Ovary (tissue), 7 donors: ENCODE measurements at regions not wholly inside any gene's neighbourhood (a gene's known extent, or its start where the extent isn't known, plus 50 kb on each side); places are given as distances from the start of the nearest gene placed in this dataset.

Experiments
- DNase-seq, 5 donors: peaks; one replicate each; pipeline ENCODE4 v3.0.0-alpha.2; 2019 to 2020
- H3K27ac ChIP-seq, 2 donors: fragments of 200-600 bp; one replicate each; pipeline versions ENCODE4 v1.5.1 to v1.8.0; 2019 to 2022
- H3K27me3 ChIP-seq: fragments of 200-600 bp; one replicate; pipeline ENCODE4 v1.8.0; 2022
- H3K36me3 ChIP-seq: fragments of 200-600 bp; sonication (generic); one replicate; pipeline ENCODE4 v1.5.1; 2019
- H3K4me1 ChIP-seq: one replicate; pipeline ENCODE4 v1.8.1; 2013; ENCODE audit warnings: mild to moderate bottlenecking, moderate library complexity; ENCODE audit not compliant: insufficient read depth
- H3K4me3 ChIP-seq: fragments of 200-600 bp; sonication (generic); one replicate; pipeline ENCODE4 v1.5.1; 2017
- H3K9me3 ChIP-seq, 2 donors: fragments of 200-600 bp in 1 of 2; sonication (generic) in 1 of 2; one replicate each; pipeline versions ENCODE4 v1.5.1 to v1.8.1; 2013 to 2019; ENCODE audit warnings: mild to moderate bottlenecking in 1 of 2, moderate library complexity in 1 of 2
- CTCF ChIP-seq, 3 donors: fragments of 450-650 bp in 2 of 3; fragments of 200-600 bp in 1 of 3; IDR thresholded peaks; one replicate each; pipeline versions ENCODE4 v1.5.1 to v1.8.0; 2016 to 2022; ENCODE audit warnings: antibody characterized with exemption in 3 of 3, mild to moderate bottlenecking in 1 of 3
- EP300 ChIP-seq: sonication (generic); formaldehyde crosslinking; IDR thresholded peaks from one replicate; pipeline ENCODE4 v1.6.1; 2017; ENCODE audit warnings: antibody characterized with exemption
- POLR2A ChIP-seq: fragments of 450-650 bp; IDR thresholded peaks from one replicate; pipeline ENCODE4 v1.6.1; 2017; ENCODE audit warnings: antibody characterized with exemption, mild to moderate bottlenecking, moderate library complexity
- WGBS, 3 donors: extraction: QIAGEN DNeasy Blood & Tissue Kit in 1 of 3; methylation state at CpG; one replicate each; pipeline versions ENCODE4 v1.1.5 to v1.1.7; 2013 to 2017; 5-methylcytosine and 5-hydroxymethylcytosine counted together
- intact Hi-C, 4 donors: fragments of 100-400 bp; cut with DNase I; formaldehyde crosslinking; loops; one replicate each; pipeline versions ENCODE4 v1.11.0 to v1.15.1; 2022 to 2023
- donor health status: DM: no; HTN: no; CAD: no; lungs with moderate emphysema.
- donor health status: DM: no; HTN: no; CAD: no.
- donor health status: Bipolar disorder and iron deficiency.
- donor health status: DM: no; HTN: no; CAD: no.
- donor health status: DM: yes; HTN: yes; CAD: no.

GRCh38 chr12:127277882-127278281, 989.1 kb upstream of the TMEM132C start:
- Histone ChIP-seq H3K27me3 (no peaks in the 10 kb centered on the region), H3K9me3 (no peaks in the 10 kb centered on the region), H3K4me3 (no peak overlapping the region), H3K27ac (no peak overlapping the region), H3K36me3 (no peaks in the 10 kb centered on the region), H3K4me1 (no peaks in the 10 kb centered on the region)
- intact Hi-C loops: no loop called here
- TF ChIP-seq EP300 (no peak), CTCF (IDR thresholded peaks at IDR 0.05) (no peak), POLR2A (no peak)
- 68 to 71% (median 69%) methylated on average over 7 of the region's 7 CpGs for WGBS, 3 donors
- DNase-seq: no peak

GRCh38 chr12:127278351-127278750, 988.6 kb upstream of the TMEM132C start:
- Histone ChIP-seq H3K36me3 (no peaks in the 10 kb centered on the region), H3K9me3 (no peaks in the 10 kb centered on the region), H3K27ac (no peak overlapping the region), H3K4me3 (no peak overlapping the region), H3K4me1 (no peaks in the 10 kb centered on the region), H3K27me3 (no peaks in the 10 kb centered on the region)
- WGBS, 3 donors: 80 to 93% (median 86%) methylated on average over 3 of the region's 3 CpGs
- no peak for DNase-seq
- TF ChIP-seq POLR2A (no peak), CTCF (IDR thresholded peaks at IDR 0.05) (no peak), EP300 (no peak)
- intact Hi-C loops: no loop called here

GRCh38 chr12:127280393-127281275, 986.3 kb upstream of the TMEM132C start:
- Histone ChIP-seq H3K4me1 (no peaks in the 10 kb centered on the region), H3K9me3 (no peaks in the 10 kb centered on the region), H3K4me3 (no peak overlapping the region), H3K27me3 (no peaks in the 10 kb centered on the region), H3K27ac (no peak overlapping the region), H3K36me3 (no peaks in the 10 kb centered on the region)
- TF ChIP-seq POLR2A: no peak
- TF ChIP-seq CTCF (IDR thresholded peaks at IDR 0.05): peak in 1 of 3 donors; percentile 19
- peak in 2 of 5 donors; percentile 17 to 44 for DNase-seq
- intact Hi-C loops: no loop called here
- 13 to 15% (median 13%) methylated on average over 43 of the region's 43 CpGs for WGBS, 3 donors

GRCh38 chr12:127282786-127283565, 984.0 kb upstream of the TMEM132C start:
- no peaks in the 10 kb centered on the region for H3K36me3 ChIP-seq
- no peak overlapping the region for H3K27ac ChIP-seq
- no peaks in the 10 kb centered on the region for H3K9me3 ChIP-seq
- H3K27me3 ChIP-seq: no peaks in the 10 kb centered on the region
- no peak overlapping the region for H3K4me3 ChIP-seq
- H3K4me1 ChIP-seq: no peaks in the 10 kb centered on the region
- intact Hi-C loops: loop anchor here in 1 of 4 donors (2.0 kb wide), 1 partner anchor 42 kb away; no protein-coding TSS in a partner anchor
- DNase-seq: no peak
- TF ChIP-seq CTCF (IDR thresholded peaks at IDR 0.05) (no peak), EP300 (no peak), POLR2A (no peak)
- WGBS, 3 donors: 71 to 80% (median 72%) methylated on average over 7 of the region's 7 CpGs
